DMS53 (cell line): ENCODE measurements at regions not wholly inside any gene's neighbourhood (a gene's known extent, or its start where the extent isn't known, plus 50 kb on each side); places are given as distances from the start of the nearest gene placed in this dataset.
A peak's percentile ranks its signal among the peaks of the same experiment; 100 is the strongest.

ENCODE experiments used
- DNase-seq: peaks from one replicate; lab custom pipeline; 2025; lab: John Stamatoyannopoulos, UW

GRCh38 chr2:42932271-42933151, 140.1 kb upstream of the HAAO start:
- no peak for DNase-seq

- DNase-seq: no peak
Measured at GRCh38 chr2:42931818-42932195, 139.4 kb upstream of the HAAO start.

GRCh38 chr2:42931146-42931817, 138.9 kb upstream of the HAAO start:
- peak; percentile 18 for DNase-seq

GRCh38 chr2:42930025-42930581, 137.7 kb upstream of the HAAO start:
- peak; percentile 15 for DNase-seq

GRCh38 chr2:42929546-42930024, 137.2 kb upstream of the HAAO start:
- no peak for DNase-seq

- DNase-seq: peak; percentile 52
Measured at GRCh38 chr2:42928692-42929545, 136.5 kb upstream of the HAAO start.

- DNase-seq: peak; percentile 42
Measured at GRCh38 chr2:42928161-42928691, 135.8 kb upstream of the HAAO start.

GRCh38 chr2:42927334-42928160, 135.2 kb upstream of the HAAO start:
- peak; percentile 45 for DNase-seq

- DNase-seq: peak; percentile 79
Measured at GRCh38 chr2:42926434-42927333, 134.3 kb upstream of the HAAO start.

GRCh38 chr2:42925742-42926433, 133.5 kb upstream of the HAAO start:
- DNase-seq: peak; percentile 57

GRCh38 chr2:42924418-42924886, 132.1 kb upstream of the HAAO start:
- DNase-seq: no peak

- DNase-seq: no peak
Measured at GRCh38 chr2:42923580-42924417, 131.4 kb upstream of the HAAO start.

GRCh38 chr2:42922790-42923579, 130.6 kb upstream of the HAAO start:
- DNase-seq: no peak

GRCh38 chr2:42922293-42922692, 129.9 kb upstream of the HAAO start:
- no peak for DNase-seq

GRCh38 chr2:42921721-42922120, 129.3 kb upstream of the HAAO start:
- DNase-seq: no peak

- DNase-seq: no peak
Measured at GRCh38 chr2:42921147-42921520, 128.8 kb upstream of the HAAO start.

GRCh38 chr2:42920446-42921146, 128.2 kb upstream of the HAAO start:
- no peak for DNase-seq
